Glutamatergic neuron (in vitro differentiated cells): ENCODE measurements at regions not wholly inside any gene's neighbourhood (a gene's known extent, or its start where the extent isn't known, plus 50 kb on each side); places are given as distances from the start of the nearest gene placed in this dataset.

Experiments
- DNase-seq: peaks from one replicate; pipeline ENCODE4 v3.0.0; 2022
- H3K27ac Mint-ChIP-seq: one replicate; pipeline ENCODE4 v1.8.0; 2020; ENCODE audit warnings: mild to moderate bottlenecking, mixed read lengths, inconsistent platforms; ENCODE audit not compliant: unreplicated experiment
- H3K27me3 Mint-ChIP-seq: one replicate; pipeline ENCODE4 v1.8.0; 2020; ENCODE audit warnings: mild to moderate bottlenecking, moderate library complexity, mixed read lengths, inconsistent platforms; ENCODE audit not compliant: unreplicated experiment
- H3K36me3 Mint-ChIP-seq: one replicate; pipeline ENCODE4 v1.8.0; 2020; ENCODE audit warnings: mild to moderate bottlenecking, mixed read lengths, inconsistent platforms; ENCODE audit not compliant: unreplicated experiment
- H3K4me1 Mint-ChIP-seq: one replicate; pipeline ENCODE4 v1.8.0; 2020; ENCODE audit warnings: mild to moderate bottlenecking, low read depth, mixed read lengths, inconsistent platforms; ENCODE audit not compliant: unreplicated experiment
- H3K4me3 Mint-ChIP-seq: one replicate; pipeline ENCODE4 v1.8.0; 2020; ENCODE audit warnings: mild to moderate bottlenecking, mixed read lengths, inconsistent platforms; ENCODE audit not compliant: unreplicated experiment
- H3K9me3 Mint-ChIP-seq: one replicate; pipeline ENCODE4 v1.8.0; 2020; ENCODE audit warnings: mild to moderate bottlenecking, moderate library complexity, mixed read lengths, inconsistent platforms; ENCODE audit not compliant: unreplicated experiment
- TF ChIP-seq, protein P1 (sequence below): fragments of 200-600 bp; sonication (generic); IDR thresholded peaks from one replicate; pipeline ENCODE4 v1.5.0; 2021; ENCODE audit not compliant: partially characterized antibody, unreplicated experiment

GRCh38 chr6:43943099-43943766 lies 173.2 kb downstream of the VEGFA start:
- H3K36me3 Mint-ChIP-seq = peaks cover 10% of the 10 kb centered on the region
- peaks cover 2% of the 10 kb centered on the region for H3K4me1 Mint-ChIP-seq
- DNase-seq = no peak
- TF ChIP-seq, protein P1, sequence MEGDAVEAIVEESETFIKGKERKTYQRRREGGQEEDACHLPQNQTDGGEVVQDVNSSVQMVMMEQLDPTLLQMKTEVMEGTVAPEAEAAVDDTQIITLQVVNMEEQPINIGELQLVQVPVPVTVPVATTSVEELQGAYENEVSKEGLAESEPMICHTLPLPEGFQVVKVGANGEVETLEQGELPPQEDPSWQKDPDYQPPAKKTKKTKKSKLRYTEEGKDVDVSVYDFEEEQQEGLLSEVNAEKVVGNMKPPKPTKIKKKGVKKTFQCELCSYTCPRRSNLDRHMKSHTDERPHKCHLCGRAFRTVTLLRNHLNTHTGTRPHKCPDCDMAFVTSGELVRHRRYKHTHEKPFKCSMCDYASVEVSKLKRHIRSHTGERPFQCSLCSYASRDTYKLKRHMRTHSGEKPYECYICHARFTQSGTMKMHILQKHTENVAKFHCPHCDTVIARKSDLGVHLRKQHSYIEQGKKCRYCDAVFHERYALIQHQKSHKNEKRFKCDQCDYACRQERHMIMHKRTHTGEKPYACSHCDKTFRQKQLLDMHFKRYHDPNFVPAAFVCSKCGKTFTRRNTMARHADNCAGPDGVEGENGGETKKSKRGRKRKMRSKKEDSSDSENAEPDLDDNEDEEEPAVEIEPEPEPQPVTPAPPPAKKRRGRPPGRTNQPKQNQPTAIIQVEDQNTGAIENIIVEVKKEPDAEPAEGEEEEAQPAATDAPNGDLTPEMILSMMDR = no peak
- H3K27ac Mint-ChIP-seq = no peak overlapping the region
- peaks cover 2% of the 10 kb centered on the region for H3K27me3 Mint-ChIP-seq
- H3K9me3 Mint-ChIP-seq = peaks cover 9% of the 10 kb centered on the region
- no peak overlapping the region for H3K4me3 Mint-ChIP-seq

GRCh38 chr6:43942616-43943015 lies 172.6 kb downstream of the VEGFA start:
- no peak for DNase-seq

DNA sequence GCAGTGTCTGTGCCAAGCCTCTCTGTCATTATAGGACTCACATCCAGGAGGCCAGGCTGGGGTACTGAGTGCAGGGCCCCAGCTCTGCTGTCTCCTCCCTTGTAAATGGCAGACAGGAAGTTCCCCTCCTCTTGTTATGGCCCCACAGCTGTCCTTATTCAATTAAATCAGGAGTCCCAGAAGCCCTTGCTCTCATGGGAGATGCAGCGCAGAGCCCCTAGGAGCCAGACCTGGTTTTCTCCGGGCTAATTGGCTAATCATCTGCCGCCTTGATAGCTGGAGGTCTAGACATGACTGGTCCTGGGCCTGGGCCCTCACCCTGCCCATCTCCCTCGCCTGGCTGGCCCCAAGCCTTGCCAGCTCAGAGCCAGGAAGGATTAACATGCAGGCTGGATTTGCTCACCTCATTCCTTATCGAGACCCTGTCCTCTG lies 172.0 kb downstream of the VEGFA start:
- Mint-ChIP-seq H3K9me3 (peaks cover 7% of the 10 kb centered on the region), H3K36me3 (peaks cover 14% of the 10 kb centered on the region), H3K4me3 (no peak overlapping the region), H3K27ac (no peak overlapping the region), H3K4me1 (peaks cover 2% of the 10 kb centered on the region), H3K27me3 (peaks cover 5% of the 10 kb centered on the region)
- TF ChIP-seq, protein P1 = no peak
- no peak for DNase-seq

More at GRCh38 chr6:43942616-43943015, 172.6 kb downstream of the VEGFA start:
- TF ChIP-seq, protein P1 = no peak
- peaks cover 9% of the 10 kb centered on the region for H3K9me3 Mint-ChIP-seq
- H3K27ac Mint-ChIP-seq = no peak overlapping the region
- peaks cover 2% of the 10 kb centered on the region for H3K4me1 Mint-ChIP-seq
- H3K27me3 Mint-ChIP-seq = peaks cover 5% of the 10 kb centered on the region
- peaks cover 14% of the 10 kb centered on the region for H3K36me3 Mint-ChIP-seq
- H3K4me3 Mint-ChIP-seq = no peak overlapping the region

- Mint-ChIP-seq H3K27me3 (peaks cover 3% of the 10 kb centered on the region), H3K9me3 (peaks cover 7% of the 10 kb centered on the region), H3K4me3 (no peak overlapping the region), H3K36me3 (peaks cover 8% of the 10 kb centered on the region), H3K4me1 (peaks cover 2% of the 10 kb centered on the region), H3K27ac (no peak overlapping the region)
- TF ChIP-seq, protein P1 = no peak
- no peak for DNase-seq
These were observed 171.2 kb downstream of the VEGFA start for GRCh38 chr6:43941174-43941573.

DNA sequence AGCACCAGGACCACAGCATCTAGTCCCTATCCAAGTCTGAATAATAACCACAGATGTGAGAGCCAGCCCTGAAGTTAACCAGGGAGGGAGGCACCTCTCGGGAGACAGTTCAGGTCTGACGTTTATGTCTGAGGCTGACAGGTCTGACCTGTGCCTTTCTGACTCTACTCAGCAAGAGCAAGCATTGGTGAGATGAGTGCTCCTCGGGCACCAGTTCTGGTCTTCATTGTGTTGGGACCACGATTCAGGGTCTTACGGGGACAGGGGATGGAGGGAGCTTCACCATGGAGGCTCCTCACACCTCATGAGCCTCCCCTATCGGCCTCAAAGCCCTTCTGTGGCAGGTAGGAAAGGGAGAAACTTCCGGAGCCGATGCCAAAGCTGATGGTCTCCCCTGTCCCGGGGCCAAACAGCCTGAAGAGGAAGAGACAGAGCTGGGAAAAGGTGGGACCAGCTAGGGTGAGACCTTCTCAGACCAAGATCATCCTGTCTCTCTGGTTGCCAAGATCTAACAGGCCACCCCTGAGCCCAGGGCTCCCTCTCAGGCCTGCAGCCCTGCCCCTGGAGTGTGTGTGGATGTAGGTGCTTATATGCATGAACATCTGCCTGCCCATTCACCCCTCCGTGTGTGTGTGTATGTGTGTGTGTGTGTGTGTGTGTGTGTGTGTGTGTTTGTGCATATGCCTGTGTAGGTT lies 170.5 kb downstream of the VEGFA start:
- Mint-ChIP-seq H3K4me3 (no peak overlapping the region), H3K27me3 (peaks cover 3% of the 10 kb centered on the region), H3K4me1 (peaks cover 5% of the 10 kb centered on the region), H3K9me3 (peaks cover 7% of the 10 kb centered on the region), H3K36me3 (peaks cover 4% of the 10 kb centered on the region), H3K27ac (no peak overlapping the region)
- TF ChIP-seq, protein P1 = no peak
- no peak for DNase-seq
